Smooth muscle cell (in vitro differentiated cells): ENCODE measurements at regions not wholly inside any gene's neighbourhood (a gene's known extent, or its start where the extent isn't known, plus 50 kb on each side); places are given as distances from the start of the nearest gene placed in this dataset.

ENCODE experiments used
- DNase-seq: peaks from one replicate; lab custom pipeline; 2025; ENCODE audit not compliant: unreplicated experiment; lab: John Stamatoyannopoulos, UW
- H2AFZ ChIP-seq: fragments of 200-600 bp; sonication (generic); 2 replicates; pipeline ENCODE4 v1.6.0; 2016; ENCODE audit warnings: antibody characterized with exemption, low read depth, mild to moderate bottlenecking
- H3F3A ChIP-seq: fragments of 200-600 bp; sonication (generic); 2 replicates; pipeline ENCODE4 v1.6.0; 2017; ENCODE audit warnings: antibody characterized with exemption, low read depth
- H3K27ac ChIP-seq: fragments of 200-600 bp; sonication (generic); 2 replicates; pipeline ENCODE4 v1.5.1; 2016; ENCODE audit warnings: low read depth, mild to moderate bottlenecking
- H3K27me3 ChIP-seq: fragments of 200-600 bp; sonication (generic); 2 replicates; pipeline ENCODE4 v1.6.1; 2016; ENCODE audit warnings: low read depth, mild to moderate bottlenecking
- H3K36me3 ChIP-seq: fragments of 200-600 bp; sonication (generic); 2 replicates; pipeline ENCODE4 v1.5.1; 2016; ENCODE audit warnings: low read depth
- H3K4me1 ChIP-seq: fragments of 200-600 bp; sonication (generic); 2 replicates; pipeline ENCODE4 v1.5.1; 2016; ENCODE audit warnings: low read depth
- H3K4me2 ChIP-seq: fragments of 200-600 bp; sonication (generic); 2 replicates; pipeline ENCODE4 v1.6.0; 2016; ENCODE audit warnings: mild to moderate bottlenecking
- H3K4me3 ChIP-seq: fragments of 200-600 bp; sonication (generic); 2 replicates; pipeline ENCODE4 v1.5.1; 2016; ENCODE audit warnings: mild to moderate bottlenecking
- H3K79me2 ChIP-seq: fragments of 200-600 bp; sonication (generic); 2 replicates; pipeline ENCODE4 v1.6.0; 2016; ENCODE audit warnings: low read depth, mild to moderate bottlenecking
- H3K9ac ChIP-seq: fragments of 200-600 bp; sonication (generic); 2 replicates; pipeline ENCODE4 v1.6.0; 2016; ENCODE audit warnings: low read depth
- H3K9me3 ChIP-seq: fragments of 200-600 bp; sonication (generic); replicated peaks from 2 replicates; pipeline ENCODE4 v1.5.1; 2016; ENCODE audit warnings: low read depth
- H4K20me1 ChIP-seq: fragments of 200-600 bp; sonication (generic); 2 replicates; pipeline ENCODE4 v1.6.0; 2016; ENCODE audit warnings: low read depth
- WGBS: methylation state at CpG from one replicate; pipeline ENCODE4 v1.1.7; 2016; ENCODE audit warnings: low lambda C conversion rate; 5-methylcytosine and 5-hydroxymethylcytosine counted together
- TF ChIP-seq, protein P1 (sequence below): fragments of 200-600 bp; sonication (generic); IDR thresholded peaks from 2 replicates; pipeline ENCODE4 v1.5.1; 2017; ENCODE audit warnings: borderline replicate concordance, mild to moderate bottlenecking, antibody characterized with exemption; ENCODE audit not compliant: insufficient read depth, poor library complexity, severe bottlenecking

DNA sequence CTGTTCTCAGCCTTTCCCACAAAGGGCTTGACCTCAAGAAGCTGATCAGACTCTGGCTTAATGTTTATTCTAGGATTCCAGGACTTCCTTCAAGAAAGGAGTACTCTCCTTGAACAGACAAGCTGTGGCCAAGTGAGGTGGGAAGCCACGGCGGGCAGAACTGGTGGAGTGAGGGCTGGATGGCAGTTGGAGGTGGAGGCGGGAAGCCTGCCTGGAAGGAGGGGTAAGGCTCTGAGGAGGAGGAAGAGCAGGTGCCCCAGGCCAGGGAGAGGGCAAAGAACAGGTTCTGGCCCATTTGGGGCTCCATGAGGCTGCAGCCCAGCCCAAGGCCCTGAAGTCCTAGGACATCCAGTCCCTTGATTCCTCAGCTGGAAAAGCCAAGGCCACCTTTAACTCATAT is 143.9 kb downstream of the CYP26B1 start:
- H3K4me2 ChIP-seq: no peak overlapping the region
- H3K27me3 ChIP-seq: no peaks in the 10 kb centered on the region
- H3K36me3 ChIP-seq: no peaks in the 10 kb centered on the region
- H3K4me1 ChIP-seq: no peaks in the 10 kb centered on the region
- no peaks in the 10 kb centered on the region for H4K20me1 ChIP-seq
- H3K79me2 ChIP-seq: no peaks in the 10 kb centered on the region
- H3K27ac ChIP-seq: no peak overlapping the region
- no peaks in the 10 kb centered on the region for H3K9me3 ChIP-seq
- no peak for DNase-seq
- no peak overlapping the region for H3K4me3 ChIP-seq
- peaks cover 6% of the 10 kb centered on the region for H3F3A ChIP-seq
- WGBS: 86% methylated on average over 3 of the region's 3 CpGs
- no peak overlapping the region for H3K9ac ChIP-seq
- TF ChIP-seq, protein P1, sequence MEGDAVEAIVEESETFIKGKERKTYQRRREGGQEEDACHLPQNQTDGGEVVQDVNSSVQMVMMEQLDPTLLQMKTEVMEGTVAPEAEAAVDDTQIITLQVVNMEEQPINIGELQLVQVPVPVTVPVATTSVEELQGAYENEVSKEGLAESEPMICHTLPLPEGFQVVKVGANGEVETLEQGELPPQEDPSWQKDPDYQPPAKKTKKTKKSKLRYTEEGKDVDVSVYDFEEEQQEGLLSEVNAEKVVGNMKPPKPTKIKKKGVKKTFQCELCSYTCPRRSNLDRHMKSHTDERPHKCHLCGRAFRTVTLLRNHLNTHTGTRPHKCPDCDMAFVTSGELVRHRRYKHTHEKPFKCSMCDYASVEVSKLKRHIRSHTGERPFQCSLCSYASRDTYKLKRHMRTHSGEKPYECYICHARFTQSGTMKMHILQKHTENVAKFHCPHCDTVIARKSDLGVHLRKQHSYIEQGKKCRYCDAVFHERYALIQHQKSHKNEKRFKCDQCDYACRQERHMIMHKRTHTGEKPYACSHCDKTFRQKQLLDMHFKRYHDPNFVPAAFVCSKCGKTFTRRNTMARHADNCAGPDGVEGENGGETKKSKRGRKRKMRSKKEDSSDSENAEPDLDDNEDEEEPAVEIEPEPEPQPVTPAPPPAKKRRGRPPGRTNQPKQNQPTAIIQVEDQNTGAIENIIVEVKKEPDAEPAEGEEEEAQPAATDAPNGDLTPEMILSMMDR: no peak
- no peak overlapping the region for H2AFZ ChIP-seq

DNA sequence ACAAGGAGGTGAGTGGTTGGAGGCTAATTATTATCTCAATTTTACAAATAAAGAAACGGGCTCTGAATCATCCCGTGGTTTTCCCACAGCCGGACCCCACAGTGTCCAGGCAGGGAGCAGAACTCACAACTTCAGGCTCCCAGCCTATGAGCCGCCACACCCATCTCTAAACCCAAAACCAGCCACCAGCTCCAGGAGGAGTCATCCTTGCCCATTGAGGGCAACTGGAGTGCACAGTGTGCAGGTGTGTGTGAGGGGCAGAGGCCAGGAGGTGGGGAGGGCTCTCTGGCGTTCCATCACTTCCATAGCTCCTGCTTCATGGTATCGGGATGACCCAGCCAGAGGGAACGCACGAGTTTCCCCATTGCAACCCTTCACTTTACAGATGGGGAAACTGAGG is 144.5 kb downstream of the CYP26B1 start:
- no peaks in the 10 kb centered on the region for H3K27me3 ChIP-seq
- 86% methylated on average over 8 of the region's 8 CpGs for WGBS
- no peak overlapping the region for H3K4me3 ChIP-seq
- H3K36me3 ChIP-seq: no peaks in the 10 kb centered on the region
- H3K4me1 ChIP-seq: no peaks in the 10 kb centered on the region
- no peaks in the 10 kb centered on the region for H3K9me3 ChIP-seq
- no peak overlapping the region for H3K27ac ChIP-seq
- no peaks in the 10 kb centered on the region for H3K79me2 ChIP-seq
- TF ChIP-seq, protein P1: no peak
- no peaks in the 10 kb centered on the region for H4K20me1 ChIP-seq
- no peak for DNase-seq
- H3K9ac ChIP-seq: no peak overlapping the region
- H2AFZ ChIP-seq: no peak overlapping the region
- no peak overlapping the region for H3K4me2 ChIP-seq
- H3F3A ChIP-seq: peaks cover 6% of the 10 kb centered on the region

DNA sequence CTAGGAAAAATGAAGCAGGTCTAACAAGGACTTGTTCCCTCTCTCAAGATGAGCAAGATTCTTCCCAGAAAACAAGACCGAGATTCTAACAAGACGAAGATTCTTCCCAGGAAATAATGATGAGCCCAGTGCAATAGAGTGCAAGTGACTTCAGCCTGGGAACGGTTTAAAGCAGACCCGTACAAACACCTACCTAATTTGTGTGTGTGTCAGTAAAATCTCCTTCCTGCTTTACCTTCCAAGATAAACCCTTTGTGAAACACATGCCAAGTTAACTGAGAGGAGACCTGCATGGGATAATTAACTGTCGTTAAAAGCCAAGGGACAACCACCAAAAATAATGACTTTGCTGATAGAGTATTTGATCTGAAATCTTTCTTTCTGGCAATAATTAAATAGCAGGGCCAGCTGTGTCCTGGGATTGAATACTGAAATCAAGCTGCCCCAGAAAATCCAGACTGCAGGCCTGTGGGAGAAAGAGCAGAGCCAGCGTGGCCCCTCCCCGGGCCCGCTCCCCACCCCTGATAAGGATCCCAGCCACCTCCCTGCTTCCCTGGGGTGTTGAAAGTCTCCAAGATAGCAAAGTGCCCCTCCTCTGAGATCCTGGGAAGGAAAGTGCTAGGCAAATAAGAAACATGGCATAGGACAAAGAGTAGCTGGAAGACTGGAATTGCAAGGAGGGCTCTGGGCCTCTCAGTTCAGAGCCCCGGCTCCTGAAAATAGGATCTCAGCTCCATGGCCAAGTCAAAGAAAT is 145.5 kb downstream of the CYP26B1 start:
- Histone ChIP-seq H4K20me1 (no peaks in the 10 kb centered on the region), H3K4me1 (no peaks in the 10 kb centered on the region), H3K27me3 (no peaks in the 10 kb centered on the region), H3F3A (peaks cover 6% of the 10 kb centered on the region), H3K36me3 (no peaks in the 10 kb centered on the region), H3K4me3 (no peak overlapping the region), H3K79me2 (no peaks in the 10 kb centered on the region), H3K9ac (no peak overlapping the region), H3K27ac (no peak overlapping the region), H2AFZ (no peak overlapping the region), H3K9me3 (no peaks in the 10 kb centered on the region), H3K4me2 (no peak overlapping the region)
- no peak for DNase-seq
- WGBS: 63% methylated on average over 9 of the region's 9 CpGs
- TF ChIP-seq, protein P1: no peak

DNA sequence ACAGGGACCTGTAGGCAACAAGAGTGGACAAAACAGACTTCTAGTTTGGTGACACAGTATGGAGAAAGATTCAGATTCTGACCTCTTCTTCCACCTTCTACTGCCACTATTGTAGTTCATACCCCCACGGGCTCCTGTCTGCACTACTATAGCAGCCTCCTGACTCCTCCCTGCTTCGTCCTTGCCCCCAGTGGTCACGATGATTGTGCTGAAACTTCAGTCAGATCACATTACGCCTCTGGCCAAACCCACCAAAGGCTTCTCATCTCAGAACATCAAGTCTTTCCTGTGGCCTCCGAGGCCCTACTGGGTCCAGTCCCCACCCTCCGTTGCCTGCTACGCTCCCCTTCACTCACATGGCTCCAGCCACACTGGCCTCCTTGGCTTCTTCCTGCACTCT is 147.6 kb downstream of the CYP26B1 start:
- TF ChIP-seq, protein P1: no peak
- Histone ChIP-seq H3K4me3 (no peak overlapping the region), H3K27me3 (no peaks in the 10 kb centered on the region), H2AFZ (no peak overlapping the region), H3K4me2 (no peak overlapping the region), H3K36me3 (no peaks in the 10 kb centered on the region), H3K27ac (no peak overlapping the region), H3K9me3 (no peaks in the 10 kb centered on the region), H3K4me1 (no peaks in the 10 kb centered on the region), H3K9ac (no peak overlapping the region), H4K20me1 (no peaks in the 10 kb centered on the region), H3F3A (peaks cover 6% of the 10 kb centered on the region), H3K79me2 (no peaks in the 10 kb centered on the region)
- 82% methylated on average over 7 of the region's 7 CpGs for WGBS
- DNase-seq: no peak
